Fibroblast of peridontal ligament (primary cell): ENCODE measurements at regions not wholly inside any gene's neighbourhood (a gene's known extent, or its start where the extent isn't known, plus 50 kb on each side); places are given as distances from the start of the nearest gene placed in this dataset.

Experiments
- DNase-seq: peaks from one replicate; pipeline ENCODE4 v3.0.0-alpha.2; 2010; ENCODE audit errors: extremely low read depth

- no peak for DNase-seq
Measured at GRCh38 chr5:5686356-5686755, 263.9 kb downstream of the ICE1 start.

- no peak for DNase-seq
Measured at GRCh38 chr5:5685737-5686136, 263.3 kb downstream of the ICE1 start.

- no peak for DNase-seq
Measured at GRCh38 chr5:5683174-5683573, 260.7 kb downstream of the ICE1 start.

GRCh38 chr5:5678909-5679308 lies 256.4 kb downstream of the ICE1 start:
- no peak for DNase-seq

- DNase-seq: no peak
Measured at GRCh38 chr5:5677738-5678137, 255.3 kb downstream of the ICE1 start.

GRCh38 chr5:5676218-5676617 lies 253.7 kb downstream of the ICE1 start:
- DNase-seq: no peak

- no peak for DNase-seq
Measured at GRCh38 chr5:5675511-5675910, 253.0 kb downstream of the ICE1 start.

GRCh38 chr5:5671823-5672222 lies 249.3 kb downstream of the ICE1 start:
- no peak for DNase-seq

GRCh38 chr5:5667136-5667554 lies 244.7 kb downstream of the ICE1 start:
- no peak for DNase-seq

GRCh38 chr5:5666369-5666768 lies 243.9 kb downstream of the ICE1 start:
- no peak for DNase-seq

GRCh38 chr5:5666076-5666365 lies 243.5 kb downstream of the ICE1 start:
- DNase-seq: no peak

- no peak for DNase-seq
Measured at GRCh38 chr5:5665225-5666075, 243.0 kb downstream of the ICE1 start.

GRCh38 chr5:5658889-5659465 lies 236.5 kb downstream of the ICE1 start:
- no peak for DNase-seq

- no peak for DNase-seq
Measured at GRCh38 chr5:5658226-5658625, 235.7 kb downstream of the ICE1 start.

- no peak for DNase-seq
Measured at GRCh38 chr5:5652181-5652580, 229.7 kb downstream of the ICE1 start.

- no peak for DNase-seq
Measured at GRCh38 chr5:5650949-5651348, 228.5 kb downstream of the ICE1 start.

- no peak for DNase-seq
Measured at GRCh38 chr5:5650242-5650641, 227.8 kb downstream of the ICE1 start.

GRCh38 chr5:5649641-5650040 lies 227.2 kb downstream of the ICE1 start:
- DNase-seq: no peak

GRCh38 chr5:5648694-5649093 lies 226.2 kb downstream of the ICE1 start:
- DNase-seq: no peak

- DNase-seq: no peak
Measured at GRCh38 chr5:5645891-5646290, 223.4 kb downstream of the ICE1 start.

- no peak for DNase-seq
Measured at GRCh38 chr5:5645198-5645597, 222.7 kb downstream of the ICE1 start.

GRCh38 chr5:5644249-5644648 lies 221.8 kb downstream of the ICE1 start:
- DNase-seq: no peak

GRCh38 chr5:5643481-5643880 lies 221.0 kb downstream of the ICE1 start:
- no peak for DNase-seq

GRCh38 chr5:5638211-5638610 lies 215.7 kb downstream of the ICE1 start:
- no peak for DNase-seq
